GM12873 (cell line): ENCODE measurements at regions not wholly inside any gene's neighbourhood (a gene's known extent, or its start where the extent isn't known, plus 50 kb on each side); places are given as distances from the start of the nearest gene placed in this dataset.

Source experiments
- TF ChIP-seq, protein P1 (sequence below): IDR thresholded peaks from 2 replicates; pipeline ENCODE4 v1.5.1; 2012; ENCODE audit warnings: low read depth, mild to moderate bottlenecking, moderate library complexity, low read length, control low read depth; ENCODE audit not compliant: insufficient read depth; ENCODE audit errors: missing control alignments

DNA sequence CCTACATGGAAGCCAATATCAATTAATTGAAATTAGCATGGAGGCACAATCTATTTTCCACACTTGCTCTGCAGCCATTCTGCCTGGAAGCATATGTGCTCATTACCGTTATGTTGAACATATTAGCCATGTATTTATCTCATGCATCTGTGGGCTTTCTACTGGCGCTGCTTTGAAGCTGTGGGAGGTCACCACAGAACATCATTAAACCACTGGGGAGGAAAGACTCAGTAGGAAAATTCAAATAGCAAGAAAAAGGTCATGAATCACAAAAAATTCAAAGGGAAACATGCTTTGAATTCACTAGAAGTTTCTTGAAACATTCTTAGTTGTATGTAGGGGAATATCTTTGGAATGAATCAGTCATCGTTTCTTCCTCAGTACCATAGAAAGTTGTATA lies 652.5 kb downstream of the EDEM1 start:
- TF ChIP-seq, protein P1, sequence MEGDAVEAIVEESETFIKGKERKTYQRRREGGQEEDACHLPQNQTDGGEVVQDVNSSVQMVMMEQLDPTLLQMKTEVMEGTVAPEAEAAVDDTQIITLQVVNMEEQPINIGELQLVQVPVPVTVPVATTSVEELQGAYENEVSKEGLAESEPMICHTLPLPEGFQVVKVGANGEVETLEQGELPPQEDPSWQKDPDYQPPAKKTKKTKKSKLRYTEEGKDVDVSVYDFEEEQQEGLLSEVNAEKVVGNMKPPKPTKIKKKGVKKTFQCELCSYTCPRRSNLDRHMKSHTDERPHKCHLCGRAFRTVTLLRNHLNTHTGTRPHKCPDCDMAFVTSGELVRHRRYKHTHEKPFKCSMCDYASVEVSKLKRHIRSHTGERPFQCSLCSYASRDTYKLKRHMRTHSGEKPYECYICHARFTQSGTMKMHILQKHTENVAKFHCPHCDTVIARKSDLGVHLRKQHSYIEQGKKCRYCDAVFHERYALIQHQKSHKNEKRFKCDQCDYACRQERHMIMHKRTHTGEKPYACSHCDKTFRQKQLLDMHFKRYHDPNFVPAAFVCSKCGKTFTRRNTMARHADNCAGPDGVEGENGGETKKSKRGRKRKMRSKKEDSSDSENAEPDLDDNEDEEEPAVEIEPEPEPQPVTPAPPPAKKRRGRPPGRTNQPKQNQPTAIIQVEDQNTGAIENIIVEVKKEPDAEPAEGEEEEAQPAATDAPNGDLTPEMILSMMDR = no peak

DNA sequence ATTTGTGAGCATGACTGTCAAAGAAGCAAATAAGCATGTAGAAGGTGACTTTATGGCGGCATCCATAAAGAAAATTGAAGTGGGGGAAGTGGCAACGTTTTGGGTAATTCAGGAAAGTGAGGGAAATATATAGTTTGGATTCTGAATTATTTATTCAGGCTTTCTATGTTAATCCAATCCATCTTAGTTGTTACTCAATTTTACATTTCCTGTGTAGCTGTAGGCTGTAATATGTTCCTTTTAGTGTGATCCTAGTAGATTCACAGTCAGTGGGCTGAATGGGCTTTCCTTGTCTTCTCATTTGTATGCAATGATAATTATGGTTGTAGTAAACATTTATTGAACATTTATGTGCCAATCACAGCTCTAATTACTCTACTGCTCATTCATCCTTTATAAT lies 654.1 kb downstream of the EDEM1 start:
- TF ChIP-seq, protein P1 = no peak

DNA sequence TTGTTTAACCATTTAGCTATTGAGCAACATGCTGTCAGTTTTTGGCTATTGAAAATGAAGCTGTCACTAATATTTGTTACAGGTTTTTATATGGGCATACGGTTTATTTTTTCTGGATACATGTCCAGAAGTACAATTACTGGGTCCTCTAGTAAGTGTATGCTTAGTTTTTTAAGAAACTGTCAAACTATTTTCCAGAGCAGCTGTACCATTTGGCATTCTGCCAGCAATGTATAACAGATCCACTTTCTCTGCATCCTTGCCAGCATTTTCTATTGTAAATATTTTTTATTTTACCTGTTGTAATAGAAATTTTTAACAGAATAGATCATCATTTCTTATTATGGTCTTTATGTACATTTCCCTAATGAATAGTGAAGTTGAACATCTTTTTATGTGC lies 658.8 kb downstream of the EDEM1 start:
- TF ChIP-seq, protein P1 = no peak

DNA sequence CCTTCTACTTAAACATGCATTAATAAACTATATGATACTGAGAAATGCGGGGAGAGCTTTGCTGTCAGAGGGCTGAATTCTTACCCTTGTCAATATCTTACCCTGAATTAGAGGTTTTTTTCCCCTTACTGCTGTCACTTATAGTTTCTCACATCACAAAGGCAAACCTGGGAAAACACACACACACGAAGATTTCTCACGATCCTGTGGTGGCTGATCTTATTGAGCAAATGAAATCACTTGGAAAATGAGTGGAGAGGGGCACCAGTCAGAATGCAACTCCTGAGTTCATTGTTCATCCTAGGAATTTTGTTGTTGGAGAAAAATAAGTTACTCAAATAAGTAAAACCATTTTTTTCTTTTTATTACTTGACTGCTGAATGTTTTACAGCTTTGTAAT lies 673.6 kb downstream of the EDEM1 start:
- TF ChIP-seq, protein P1 = no peak

DNA sequence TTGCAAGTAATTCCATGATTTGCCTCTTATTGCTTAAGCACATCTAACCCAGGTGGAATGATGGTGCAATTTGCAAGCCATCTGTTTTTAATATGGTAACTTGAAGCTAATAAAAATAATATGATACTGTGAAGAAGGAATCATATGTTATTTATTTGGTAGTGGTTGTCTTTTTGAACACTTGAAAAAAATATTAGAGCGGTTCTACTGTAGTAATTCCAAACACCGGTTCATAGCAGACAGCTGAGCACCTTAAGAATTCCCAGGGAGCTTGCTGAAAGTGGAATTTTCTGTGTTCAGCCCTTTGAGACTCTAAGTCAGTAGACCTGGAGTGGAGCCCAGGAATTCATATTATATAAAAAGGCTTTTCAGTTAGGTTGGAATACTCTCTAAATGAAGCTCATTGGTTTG lies 687.4 kb downstream of the EDEM1 start:
- TF ChIP-seq, protein P1 = no peak

DNA sequence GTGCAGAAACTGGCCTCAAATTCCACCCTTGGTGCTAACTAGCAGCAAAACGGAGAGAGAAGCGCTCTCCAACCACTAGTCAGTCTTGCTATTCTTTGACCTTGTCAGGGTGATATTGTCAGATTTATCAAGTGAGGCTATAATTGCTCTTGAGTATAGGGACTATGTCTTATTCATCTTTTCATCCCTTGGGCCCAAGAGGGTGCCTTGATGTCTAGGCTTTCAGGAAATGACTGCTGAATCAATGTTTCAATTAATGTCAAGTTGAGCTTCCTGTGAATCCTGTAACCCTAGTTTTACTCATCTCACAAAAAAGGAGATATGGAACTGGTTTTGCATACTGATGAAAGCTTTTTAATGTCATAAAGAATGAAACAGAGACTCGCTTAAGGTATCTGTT lies 701.3 kb downstream of the EDEM1 start:
- TF ChIP-seq, protein P1 = no peak

DNA sequence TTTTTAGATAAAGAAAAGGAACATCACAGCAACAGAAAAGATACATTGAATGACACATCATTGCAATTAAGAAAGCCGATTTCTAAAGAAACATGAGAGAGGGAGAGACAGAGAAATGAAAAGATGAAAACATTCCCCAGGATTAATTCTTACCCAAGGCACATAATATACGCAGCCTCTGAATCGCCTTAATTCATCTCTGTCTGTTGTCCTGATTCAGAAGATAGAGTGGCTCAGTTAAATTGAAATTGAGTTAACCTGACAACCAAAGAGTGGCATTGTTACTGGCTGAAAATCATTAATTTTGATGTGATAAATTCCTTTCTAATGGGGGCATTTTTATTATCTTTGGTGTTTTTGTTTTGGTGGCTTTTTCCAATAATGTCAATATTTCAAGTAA lies 701.9 kb downstream of the EDEM1 start:
- TF ChIP-seq, protein P1 = no peak
